Astrocyte (in vitro differentiated cells and primary cell): ENCODE measurements at regions not wholly inside any gene's neighbourhood (a gene's known extent, or its start where the extent isn't known, plus 50 kb on each side); places are given as distances from the start of the nearest gene placed in this dataset.

Experiments used
- DNase-seq: peaks from one replicate; pipeline ENCODE4 v3.0.0-alpha.2; 2010; ENCODE audit warnings: low read depth
- FAIRE-seq: peaks from 2 replicates; lab custom pipeline; 2011; peaks lifted over from hg19 to GRCh38; lab: Jason Lieb, UNC
- H2AFZ ChIP-seq: 2 replicates; pipeline ENCODE4 v1.6.0; 2012; ENCODE audit warnings: low read depth, low read length, inconsistent platforms
- H3K27ac ChIP-seq: 2 replicates; pipeline ENCODE4 v1.5.1; 2011; ENCODE audit warnings: low read depth, low read length, inconsistent platforms
- H3K27me3 ChIP-seq: 2 replicates; pipeline ENCODE4 v1.6.0; 2011; ENCODE audit warnings: low read length, inconsistent platforms; ENCODE audit not compliant: insufficient read depth
- H3K36me3 ChIP-seq: 2 replicates; pipeline ENCODE4 v1.5.1; 2011; ENCODE audit warnings: low read length, inconsistent platforms; ENCODE audit not compliant: insufficient read depth
- H3K4me1 ChIP-seq: 2 replicates; pipeline ENCODE4 v1.5.1; 2011; ENCODE audit warnings: low read length, inconsistent platforms; ENCODE audit not compliant: insufficient read depth
- H3K4me2 ChIP-seq: 2 replicates; pipeline ENCODE4 v1.6.0; 2012; ENCODE audit warnings: low read length, inconsistent platforms
- H3K4me3 ChIP-seq: 2 replicates; pipeline ENCODE4 v1.5.1; 2011; ENCODE audit warnings: low read depth, mild to moderate bottlenecking, low read length, inconsistent platforms; ENCODE audit not compliant: insufficient read depth
- H3K79me2 ChIP-seq: 2 replicates; pipeline ENCODE4 v1.6.0; 2012; ENCODE audit warnings: mild to moderate bottlenecking, low read length, inconsistent platforms; ENCODE audit not compliant: insufficient read depth
- H3K9ac ChIP-seq: 2 replicates; pipeline ENCODE4 v1.6.0; 2012; ENCODE audit warnings: mild to moderate bottlenecking, low read length, inconsistent platforms
- H3K9me3 ChIP-seq: 2 replicates; pipeline ENCODE4 v1.5.1; 2012; ENCODE audit warnings: low read depth, mild to moderate bottlenecking, low read length, inconsistent platforms; ENCODE audit not compliant: insufficient read depth
- H4K20me1 ChIP-seq: 2 replicates; pipeline ENCODE4 v1.6.0; 2012; ENCODE audit warnings: low read length, inconsistent platforms; ENCODE audit not compliant: insufficient read depth
- H3K27ac Mint-ChIP-seq: one replicate; pipeline ENCODE4 v1.8.0; 2021; ENCODE audit warnings: mild to moderate bottlenecking, mixed read lengths; ENCODE audit not compliant: unreplicated experiment
- H3K27me3 Mint-ChIP-seq: one replicate; pipeline ENCODE4 v1.8.0; 2021; ENCODE audit warnings: low read depth, mixed read lengths; ENCODE audit not compliant: unreplicated experiment
- H3K36me3 Mint-ChIP-seq: one replicate; pipeline ENCODE4 v1.8.0; 2021; ENCODE audit warnings: low read depth, mixed read lengths; ENCODE audit not compliant: unreplicated experiment
- H3K4me1 Mint-ChIP-seq: one replicate; pipeline ENCODE4 v1.8.0; 2021; ENCODE audit warnings: low read depth, mixed read lengths; ENCODE audit not compliant: unreplicated experiment
- H3K4me3 Mint-ChIP-seq: one replicate; pipeline ENCODE4 v1.8.0; 2021; ENCODE audit warnings: mild to moderate bottlenecking, moderate library complexity, mixed read lengths; ENCODE audit not compliant: unreplicated experiment
- H3K9me3 Mint-ChIP-seq: one replicate; pipeline ENCODE4 v1.8.0; 2021; ENCODE audit warnings: mild to moderate bottlenecking, mixed read lengths; ENCODE audit not compliant: unreplicated experiment
- CTCF ChIP-seq: IDR thresholded peaks from 2 replicates; pipeline ENCODE4 v1.5.1; 2011; ENCODE audit warnings: low read depth, mild to moderate bottlenecking, inconsistent platforms, low read length, moderate library complexity; ENCODE audit not compliant: insufficient read depth
- EZH2 ChIP-seq: IDR thresholded peaks from 2 replicates; pipeline ENCODE4 v1.6.1; 2012; ENCODE audit warnings: mild to moderate bottlenecking, low read length, inconsistent platforms; ENCODE audit not compliant: insufficient read depth

GRCh38 chr3:86244905-86245304 is 746.0 kb downstream of the VGLL3 start:
- Histone ChIP-seq H3K4me2 (no peak overlapping the region), H3K36me3 (no peaks in the 10 kb centered on the region), H3K27me3 (no peaks in the 10 kb centered on the region), H3K4me1 (no peaks in the 10 kb centered on the region), H3K4me3 (no peak overlapping the region), H3K9me3 (no peaks in the 10 kb centered on the region), H3K79me2 (no peaks in the 10 kb centered on the region), H2AFZ (no peak overlapping the region), H4K20me1 (no peaks in the 10 kb centered on the region), H3K9ac (no peak overlapping the region), H3K27ac (no peak overlapping the region)
- Mint-ChIP-seq H3K4me3 (no peak overlapping the region), H3K4me1 (no peaks in the 10 kb centered on the region), H3K36me3 (no peaks in the 10 kb centered on the region), H3K27me3 (no peaks in the 10 kb centered on the region), H3K27ac (no peak overlapping the region), H3K9me3 (no peaks in the 10 kb centered on the region)
- FAIRE-seq = no peak
- no peak for TF ChIP-seq CTCF
- no peak for DNase-seq

GRCh38 chr3:86239946-86240345 is 751.0 kb downstream of the VGLL3 start:
- no peak for DNase-seq
- Histone ChIP-seq H3K4me2 (no peak overlapping the region), H3K4me3 (no peak overlapping the region), H3K36me3 (no peaks in the 10 kb centered on the region), H3K27me3 (no peaks in the 10 kb centered on the region), H3K27ac (no peak overlapping the region), H3K9me3 (no peaks in the 10 kb centered on the region), H2AFZ (no peak overlapping the region), H3K9ac (no peak overlapping the region), H3K4me1 (no peaks in the 10 kb centered on the region), H3K79me2 (no peaks in the 10 kb centered on the region), H4K20me1 (no peaks in the 10 kb centered on the region)
- Mint-ChIP-seq H3K4me1 (no peaks in the 10 kb centered on the region), H3K27ac (no peak overlapping the region), H3K27me3 (no peaks in the 10 kb centered on the region), H3K9me3 (no peaks in the 10 kb centered on the region), H3K36me3 (no peaks in the 10 kb centered on the region), H3K4me3 (no peak overlapping the region)
- no peak for FAIRE-seq
- TF ChIP-seq CTCF (no peak), EZH2 (no peak)

GRCh38 chr3:86234506-86235254 is 756.3 kb downstream of the VGLL3 start:
- no peak overlapping the region for H2AFZ ChIP-seq

More at GRCh38 chr3:86234506-86235254, 756.3 kb downstream of the VGLL3 start:
- no peak overlapping the region for H3K4me2 ChIP-seq
- FAIRE-seq (no peak), DNase-seq (no peak)
- Mint-ChIP-seq H3K27me3 (no peaks in the 10 kb centered on the region), H3K4me1 (no peaks in the 10 kb centered on the region), H3K9me3 (no peaks in the 10 kb centered on the region), H3K27ac (no peak overlapping the region), H3K36me3 (no peaks in the 10 kb centered on the region), H3K4me3 (no peak overlapping the region)
- H3K27me3 ChIP-seq = no peaks in the 10 kb centered on the region
- H3K79me2 ChIP-seq = no peaks in the 10 kb centered on the region
- H3K4me1 ChIP-seq = no peaks in the 10 kb centered on the region
- H3K4me3 ChIP-seq = no peak overlapping the region
- TF ChIP-seq CTCF (no peak), EZH2 (no peak)
- H4K20me1 ChIP-seq = no peaks in the 10 kb centered on the region
- no peaks in the 10 kb centered on the region for H3K36me3 ChIP-seq
- no peaks in the 10 kb centered on the region for H3K9me3 ChIP-seq
- no peak overlapping the region for H3K9ac ChIP-seq
- no peak overlapping the region for H3K27ac ChIP-seq
